H4 (cell line): ENCODE measurements at regions not wholly inside any gene's neighbourhood (a gene's known extent, or its start where the extent isn't known, plus 50 kb on each side); places are given as distances from the start of the nearest gene placed in this dataset.
A peak's percentile ranks its signal among the peaks of the same experiment; 100 is the strongest.
"Not testable (repeated sequence)": the region's sequence is repeated elsewhere in the genome, so short reads cannot be mapped to it uniquely, and the experiment has no call there.

Experiments
- DNase-seq: peaks from one replicate; pipeline ENCODE4 v3.0.0-alpha.2; 2015; ENCODE audit warnings: low spot score

GRCh38 chr18:42537291-42537690, 578.2 kb downstream of the RIT2 start:
- no peak for DNase-seq

- no peak for DNase-seq
These were observed 570.6 kb downstream of the RIT2 start for GRCh38 chr18:42544901-42545300.

GRCh38 chr18:42545825-42546224, 569.7 kb downstream of the RIT2 start:
- DNase-seq, result peak; percentile 13

GRCh38 chr18:42548493-42548892, 567.0 kb downstream of the RIT2 start:
- no peak for DNase-seq

- DNase-seq, result no peak
These were observed 565.9 kb downstream of the RIT2 start for GRCh38 chr18:42549596-42549995.

- not testable (repeated sequence) for DNase-seq
These were observed 562.9 kb downstream of the RIT2 start for GRCh38 chr18:42552559-42552958.

- no peak for DNase-seq
These were observed 556.3 kb downstream of the RIT2 start for GRCh38 chr18:42559069-42559690.

GRCh38 chr18:42561521-42561920, 554.0 kb downstream of the RIT2 start:
- DNase-seq, result no peak

- DNase-seq, result no peak
These were observed 551.5 kb downstream of the RIT2 start for GRCh38 chr18:42563995-42564394.

- DNase-seq, result no peak
These were observed 550.7 kb downstream of the RIT2 start for GRCh38 chr18:42564761-42565160.

- DNase-seq, result no peak
These were observed 546.7 kb downstream of the RIT2 start for GRCh38 chr18:42568773-42569172.

GRCh38 chr18:42574871-42575270, 540.6 kb downstream of the RIT2 start:
- no peak for DNase-seq

GRCh38 chr18:42576124-42576523, 539.4 kb downstream of the RIT2 start:
- DNase-seq, result no peak

- no peak for DNase-seq
These were observed 536.7 kb downstream of the RIT2 start for GRCh38 chr18:42578792-42579191.

GRCh38 chr18:42582266-42582665, 533.2 kb downstream of the RIT2 start:
- no peak for DNase-seq

GRCh38 chr18:42583283-42583731, 532.2 kb downstream of the RIT2 start:
- no peak for DNase-seq

- no peak for DNase-seq
These were observed 528.9 kb downstream of the RIT2 start for GRCh38 chr18:42586601-42587000.

- DNase-seq, result no peak
These were observed 526.7 kb downstream of the RIT2 start for GRCh38 chr18:42588786-42589185.

- DNase-seq, result no peak
These were observed 510.7 kb downstream of the RIT2 start for GRCh38 chr18:42604820-42605219.

GRCh38 chr18:42606886-42607495, 508.5 kb downstream of the RIT2 start:
- DNase-seq, result no peak

- no peak for DNase-seq
These were observed 504.4 kb downstream of the RIT2 start for GRCh38 chr18:42611134-42611533.

- DNase-seq, result no peak
These were observed 500.7 kb downstream of the RIT2 start for GRCh38 chr18:42614619-42615293.

- DNase-seq, result no peak
These were observed 498.3 kb downstream of the RIT2 start for GRCh38 chr18:42617221-42617620.
